Nephron progenitor cell (in vitro differentiated cells): ENCODE measurements at regions not wholly inside any gene's neighbourhood (a gene's known extent, or its start where the extent isn't known, plus 50 kb on each side); places are given as distances from the start of the nearest gene placed in this dataset.

Experiments used
- DNase-seq: peaks from one replicate; pipeline ENCODE4 v3.0.0; 2021
- H3K27ac Mint-ChIP-seq: 2 replicates; pipeline ENCODE4 v1.8.0; 2021; ENCODE audit warnings: mild to moderate bottlenecking, moderate library complexity, mixed read lengths
- H3K27me3 Mint-ChIP-seq: 2 replicates; pipeline ENCODE4 v1.8.0; 2021; ENCODE audit warnings: mild to moderate bottlenecking, low read depth, mixed read lengths; ENCODE audit not compliant: poor library complexity
- H3K36me3 Mint-ChIP-seq: 2 replicates; pipeline ENCODE4 v1.8.0; 2021; ENCODE audit warnings: low read depth, mixed read lengths
- H3K4me1 Mint-ChIP-seq: 2 replicates; pipeline ENCODE4 v1.8.0; 2021; ENCODE audit warnings: mixed read lengths
- H3K4me3 Mint-ChIP-seq: 2 replicates; pipeline ENCODE4 v1.8.0; 2021; ENCODE audit warnings: mild to moderate bottlenecking, moderate library complexity, mixed read lengths
- H3K9me3 Mint-ChIP-seq: 2 replicates; pipeline ENCODE4 v1.8.0; 2021; ENCODE audit warnings: mild to moderate bottlenecking, moderate library complexity, mixed read lengths
- TF ChIP-seq, protein P1 (sequence below): fragments of 200-600 bp; sonication (generic); IDR thresholded peaks from 2 replicates; pipeline ENCODE4 v1.5.0; 2021; ENCODE audit warnings: antibody characterized with exemption

- TF ChIP-seq, protein P1, sequence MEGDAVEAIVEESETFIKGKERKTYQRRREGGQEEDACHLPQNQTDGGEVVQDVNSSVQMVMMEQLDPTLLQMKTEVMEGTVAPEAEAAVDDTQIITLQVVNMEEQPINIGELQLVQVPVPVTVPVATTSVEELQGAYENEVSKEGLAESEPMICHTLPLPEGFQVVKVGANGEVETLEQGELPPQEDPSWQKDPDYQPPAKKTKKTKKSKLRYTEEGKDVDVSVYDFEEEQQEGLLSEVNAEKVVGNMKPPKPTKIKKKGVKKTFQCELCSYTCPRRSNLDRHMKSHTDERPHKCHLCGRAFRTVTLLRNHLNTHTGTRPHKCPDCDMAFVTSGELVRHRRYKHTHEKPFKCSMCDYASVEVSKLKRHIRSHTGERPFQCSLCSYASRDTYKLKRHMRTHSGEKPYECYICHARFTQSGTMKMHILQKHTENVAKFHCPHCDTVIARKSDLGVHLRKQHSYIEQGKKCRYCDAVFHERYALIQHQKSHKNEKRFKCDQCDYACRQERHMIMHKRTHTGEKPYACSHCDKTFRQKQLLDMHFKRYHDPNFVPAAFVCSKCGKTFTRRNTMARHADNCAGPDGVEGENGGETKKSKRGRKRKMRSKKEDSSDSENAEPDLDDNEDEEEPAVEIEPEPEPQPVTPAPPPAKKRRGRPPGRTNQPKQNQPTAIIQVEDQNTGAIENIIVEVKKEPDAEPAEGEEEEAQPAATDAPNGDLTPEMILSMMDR: no peak
- H3K4me3 Mint-ChIP-seq: no peak overlapping the region
These were observed 497.5 kb upstream of the RGMB start for GRCh38 chr5:98275980-98276379.

DNA sequence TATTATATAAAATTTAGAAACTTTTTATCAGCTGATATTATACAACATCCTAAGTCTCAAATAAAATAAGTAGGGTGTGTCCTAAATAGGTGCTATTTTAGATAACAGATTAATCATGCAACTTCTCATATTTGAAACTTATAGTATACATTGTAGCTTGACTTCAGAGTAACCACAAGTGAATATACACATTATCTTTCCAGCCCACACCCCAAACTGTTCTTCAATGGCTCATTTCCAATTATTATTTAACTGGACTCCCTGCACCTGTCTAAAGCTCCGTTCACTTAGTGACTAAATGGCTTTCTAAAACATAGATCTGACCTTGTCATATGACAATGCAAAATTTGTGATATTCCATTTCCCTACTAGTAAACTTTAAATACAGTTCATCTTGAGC lies 490.9 kb upstream of the RGMB start:
- H3K9me3 Mint-ChIP-seq: no peaks in the 10 kb centered on the region
- no peaks in the 10 kb centered on the region for H3K4me1 Mint-ChIP-seq
- no peak overlapping the region for H3K4me3 Mint-ChIP-seq
- peaks cover 7% of the 10 kb centered on the region for H3K27me3 Mint-ChIP-seq
- H3K27ac Mint-ChIP-seq: no peak overlapping the region
- no peak for DNase-seq
- no peaks in the 10 kb centered on the region for H3K36me3 Mint-ChIP-seq
- TF ChIP-seq, protein P1: no peak

More at GRCh38 chr5:98275980-98276379, 497.5 kb upstream of the RGMB start:
- Mint-ChIP-seq H3K27ac (no peak overlapping the region), H3K9me3 (no peaks in the 10 kb centered on the region), H3K27me3 (no peaks in the 10 kb centered on the region), H3K36me3 (no peaks in the 10 kb centered on the region), H3K4me1 (no peaks in the 10 kb centered on the region)
- no peak for DNase-seq

DNA sequence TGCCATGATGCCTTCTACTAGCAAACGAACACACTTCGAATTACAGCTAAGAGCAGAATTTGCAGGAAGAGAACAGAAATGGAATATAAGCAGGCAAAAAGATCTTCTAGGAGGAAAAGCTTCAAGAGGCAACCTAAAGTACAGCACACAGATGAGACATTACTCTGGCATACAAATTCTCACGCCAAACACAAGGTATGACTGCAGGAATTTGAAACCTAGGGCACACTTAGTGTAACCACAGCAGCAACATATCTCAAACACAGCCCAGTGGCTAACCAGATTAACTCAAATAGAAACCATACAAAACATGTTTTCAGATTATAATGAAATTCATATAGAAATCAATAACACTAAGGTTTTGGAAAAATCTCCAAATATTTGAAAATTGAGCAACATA lies 481.0 kb upstream of the RGMB start:
- Mint-ChIP-seq H3K4me3 (no peak overlapping the region), H3K9me3 (no peaks in the 10 kb centered on the region), H3K27me3 (no peaks in the 10 kb centered on the region), H3K4me1 (no peaks in the 10 kb centered on the region), H3K36me3 (no peaks in the 10 kb centered on the region), H3K27ac (no peak overlapping the region)
- TF ChIP-seq, protein P1: no peak
- DNase-seq: no peak

GRCh38 chr5:98296426-98296825 lies 477.0 kb upstream of the RGMB start:
- Mint-ChIP-seq H3K4me1 (peaks cover 2% of the 10 kb centered on the region), H3K27ac (no peak overlapping the region), H3K27me3 (no peaks in the 10 kb centered on the region), H3K9me3 (no peaks in the 10 kb centered on the region), H3K4me3 (no peak overlapping the region), H3K36me3 (no peaks in the 10 kb centered on the region)
- DNase-seq: no peak
- TF ChIP-seq, protein P1: no peak

DNA sequence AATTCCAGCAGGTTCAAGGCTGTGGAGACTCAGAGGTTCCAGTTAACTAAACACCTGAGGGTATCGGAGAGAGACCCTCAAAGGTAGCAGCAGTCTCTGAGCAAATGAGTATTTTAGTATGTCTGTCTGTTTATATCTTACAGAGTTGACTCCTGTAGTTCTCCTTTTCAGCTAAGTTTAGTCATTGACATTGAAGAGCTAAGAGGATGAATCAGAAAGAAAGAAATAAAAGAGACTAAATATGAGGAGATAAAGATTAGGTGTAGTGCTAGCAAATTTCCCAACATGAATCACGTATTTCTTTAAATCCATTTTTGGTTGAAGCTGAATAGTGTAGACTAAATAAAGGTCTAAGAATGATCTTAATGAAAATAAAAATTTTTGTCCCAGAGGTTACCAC lies 474.0 kb upstream of the RGMB start:
- H3K4me3 Mint-ChIP-seq: no peak overlapping the region
- no peaks in the 10 kb centered on the region for H3K9me3 Mint-ChIP-seq
- TF ChIP-seq, protein P1: no peak
- H3K4me1 Mint-ChIP-seq: peaks cover 7% of the 10 kb centered on the region
- H3K27me3 Mint-ChIP-seq: no peaks in the 10 kb centered on the region
- DNase-seq: no peak
- H3K36me3 Mint-ChIP-seq: no peaks in the 10 kb centered on the region
- no peak overlapping the region for H3K27ac Mint-ChIP-seq

DNA sequence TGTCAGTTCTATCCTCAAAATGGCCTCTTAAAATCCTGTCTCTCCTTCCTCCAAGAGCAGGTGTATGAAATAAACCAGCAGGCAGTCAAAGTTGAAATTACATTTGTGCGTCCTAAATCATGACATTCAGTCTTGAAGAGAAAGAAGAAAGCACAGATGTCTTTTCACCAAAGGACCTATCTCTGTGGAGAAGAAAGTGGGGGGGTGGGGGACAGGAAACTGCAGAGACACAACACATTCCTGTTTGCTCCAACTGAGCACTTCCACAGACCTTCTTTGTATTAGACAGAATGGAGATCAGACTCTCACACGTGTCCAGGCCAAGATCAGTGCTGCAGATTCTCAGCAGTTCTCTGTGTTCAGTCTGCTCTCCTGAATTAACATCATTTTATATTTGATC lies 471.9 kb upstream of the RGMB start:
- TF ChIP-seq, protein P1: no peak
- H3K36me3 Mint-ChIP-seq: no peaks in the 10 kb centered on the region
- no peak overlapping the region for H3K27ac Mint-ChIP-seq
- H3K9me3 Mint-ChIP-seq: no peaks in the 10 kb centered on the region
- DNase-seq: no peak
- H3K4me1 Mint-ChIP-seq: peaks cover 7% of the 10 kb centered on the region
- no peaks in the 10 kb centered on the region for H3K27me3 Mint-ChIP-seq
- no peak overlapping the region for H3K4me3 Mint-ChIP-seq
